Neuronal stem cell (in vitro differentiated cells): ENCODE measurements at regions not wholly inside any gene's neighbourhood (a gene's known extent, or its start where the extent isn't known, plus 50 kb on each side); places are given as distances from the start of the nearest gene placed in this dataset.

Source experiments
- DNase-seq: peaks from one replicate; pipeline ENCODE4 v3.0.0-alpha.2; 2013; ENCODE audit warnings: low spot score
- H2AFZ ChIP-seq: one replicate; pipeline ENCODE4 v1.6.1; 2013; ENCODE audit warnings: mild to moderate bottlenecking, low read length, inconsistent platforms
- H2AK5ac ChIP-seq: 2 replicates; pipeline ENCODE4 v1.6.1; 2013; ENCODE audit warnings: low read depth, mild to moderate bottlenecking, inconsistent platforms, low read length, moderate library complexity, mixed read lengths
- H2BK120ac ChIP-seq: 2 replicates; pipeline ENCODE4 v1.6.1; 2013; ENCODE audit warnings: low read depth, mild to moderate bottlenecking, inconsistent platforms, low read length, moderate library complexity, mixed read lengths
- H2BK12ac ChIP-seq: one replicate; pipeline ENCODE4 v1.6.1; 2013; ENCODE audit warnings: low read length, inconsistent platforms
- H2BK15ac ChIP-seq: 2 replicates; pipeline ENCODE4 v1.6.1; 2013; ENCODE audit warnings: mild to moderate bottlenecking, low read length, inconsistent platforms, mixed read lengths
- H2BK5ac ChIP-seq: one replicate; pipeline ENCODE4 v1.6.1; 2013; ENCODE audit warnings: inconsistent platforms, mild to moderate bottlenecking, low read length, moderate library complexity
- H3K14ac ChIP-seq: one replicate; pipeline ENCODE4 v1.6.1; 2013; ENCODE audit warnings: low read length, inconsistent platforms
- H3K18ac ChIP-seq: 2 replicates; pipeline ENCODE4 v1.6.1; 2013; ENCODE audit warnings: low read length, inconsistent platforms
- H3K23ac ChIP-seq: 2 replicates; pipeline ENCODE4 v1.6.1; 2013; ENCODE audit warnings: low read depth, mild to moderate bottlenecking, mixed read lengths, low read length, inconsistent platforms; ENCODE audit not compliant: poor library complexity
- H3K27ac ChIP-seq: replicated peaks from 3 replicates; pipeline ENCODE4 v1.5.1; 2013; ENCODE audit warnings: low read length, inconsistent platforms
- H3K27me3 ChIP-seq, 3 experiments: 2 replicates each; pipeline ENCODE4 v1.6.1; 2013; ENCODE audit warnings: low read length in 3 of 3, mild to moderate bottlenecking in 2 of 3, inconsistent platforms in 1 of 3, low read depth in 1 of 3, mixed read lengths in 1 of 3, moderate library complexity in 1 of 3; ENCODE audit not compliant: control insufficient read depth in 3 of 3, insufficient read depth in 3 of 3
- H3K36me3 ChIP-seq, 2 donors: replicated peaks in 1 of 2; 2 replicates each; pipeline ENCODE4 v1.6.1; 2013; ENCODE audit warnings: low read length in 2 of 2; ENCODE audit not compliant: control insufficient read depth in 2 of 2, insufficient read depth in 2 of 2
- H3K4ac ChIP-seq: 2 replicates; pipeline ENCODE4 v1.6.1; 2013; ENCODE audit warnings: inconsistent platforms, mild to moderate bottlenecking, low read length, moderate library complexity
- H3K4me1 ChIP-seq, 2 donors: 1 replicate in 1 of 2; 2 replicates in 1 of 2; pipeline ENCODE4 v1.6.1; 2013; ENCODE audit warnings: low read length in 2 of 2, low read depth in 1 of 2; ENCODE audit not compliant: control insufficient read depth in 2 of 2, insufficient read depth in 1 of 2
- H3K4me2 ChIP-seq: one replicate; pipeline ENCODE4 v1.6.1; 2013; ENCODE audit warnings: mild to moderate bottlenecking, low read length, inconsistent platforms; ENCODE audit not compliant: insufficient read depth, poor library complexity, severe bottlenecking
- H3K4me3 ChIP-seq, 2 donors: 2 replicates each; pipeline ENCODE4 v1.5.1; 2013; ENCODE audit warnings: low read length in 2 of 2, mild to moderate bottlenecking in 2 of 2, inconsistent platforms in 1 of 2, moderate library complexity in 1 of 2
- H3K79me1 ChIP-seq: one replicate; pipeline ENCODE4 v1.6.1; 2013; ENCODE audit warnings: low read depth, mild to moderate bottlenecking, inconsistent platforms, low read length, moderate library complexity
- H3K9ac ChIP-seq: one replicate; pipeline ENCODE4 v1.6.1; 2013; ENCODE audit warnings: mild to moderate bottlenecking, low read depth, low read length, inconsistent platforms; ENCODE audit not compliant: poor library complexity
- H3K9me3 ChIP-seq, 2 donors: replicated peaks in 1 of 2; 2 replicates each; pipeline versions ENCODE3 to v1.6.1; 2013; ENCODE audit warnings: low read length in 2 of 2, mild to moderate bottlenecking in 2 of 2, inconsistent platforms in 1 of 2, low read depth in 1 of 2, mixed read lengths in 1 of 2, moderate library complexity in 1 of 2; ENCODE audit not compliant: control insufficient read depth in 2 of 2, insufficient read depth in 1 of 2
- H4K8ac ChIP-seq: one replicate; pipeline ENCODE4 v1.6.1; 2013; ENCODE audit warnings: low read depth, mild to moderate bottlenecking, inconsistent platforms, low read length, moderate library complexity
- H4K91ac ChIP-seq: one replicate; pipeline ENCODE4 v1.6.1; 2013; ENCODE audit warnings: low read length, low read depth, mild to moderate bottlenecking, inconsistent platforms; ENCODE audit not compliant: poor library complexity
- WGBS, 2 donors: extraction: QIAGEN DNeasy Blood & Tissue Kit; methylation state at CpG; one replicate each; pipeline ENCODE4 v1.1.7; 2013; ENCODE audit warnings: missing lambda C conversion rate in 2 of 2, mixed read lengths in 1 of 2; ENCODE audit not compliant: insufficient read length in 2 of 2, insufficient replicate concordance in 1 of 2; ENCODE audit errors: extremely low coverage in 2 of 2; 5-methylcytosine and 5-hydroxymethylcytosine counted together

- H3K18ac ChIP-seq: no peak overlapping the region
- no CpG with 5 or more reads among the region's 5 CpGs for WGBS, 2 donors
Observed at GRCh38 chr6:165941249-165941775, 226.3 kb downstream of the TBXT start.

GRCh38 chr6:165940366-165940765 is 227.3 kb downstream of the TBXT start:
- no peak overlapping the region for H2BK15ac ChIP-seq

More at GRCh38 chr6:165941249-165941775, 226.3 kb downstream of the TBXT start:
- H2AK5ac ChIP-seq: no peak overlapping the region
- H3K9me3 ChIP-seq: no peaks in the 10 kb centered on the region
- H2BK120ac ChIP-seq: no peak overlapping the region
- no peaks in the 10 kb centered on the region for H3K36me3 ChIP-seq
- no peaks in the 10 kb centered on the region for H3K4me1 ChIP-seq
- no peak overlapping the region for H2BK12ac ChIP-seq
- no peak overlapping the region for H3K14ac ChIP-seq
- H3K27ac ChIP-seq: no peak overlapping the region
- no peak overlapping the region for H3K4me3 ChIP-seq
- H3K9ac ChIP-seq: no peak overlapping the region
- peaks cover 0 to 2% (median 0%) of the 10 kb centered on the region in 3 experiments for H3K27me3 ChIP-seq
- no peak overlapping the region for H3K4ac ChIP-seq
- H2BK15ac ChIP-seq: no peak overlapping the region
- no peak overlapping the region for H2AFZ ChIP-seq
- no peak overlapping the region for H4K91ac ChIP-seq
- H3K79me1 ChIP-seq: no peaks in the 10 kb centered on the region
- H3K23ac ChIP-seq: no peak overlapping the region
- DNase-seq: no peak
- H2BK5ac ChIP-seq: no peak overlapping the region
- no peak overlapping the region for H4K8ac ChIP-seq
- no peak overlapping the region for H3K4me2 ChIP-seq

DNA sequence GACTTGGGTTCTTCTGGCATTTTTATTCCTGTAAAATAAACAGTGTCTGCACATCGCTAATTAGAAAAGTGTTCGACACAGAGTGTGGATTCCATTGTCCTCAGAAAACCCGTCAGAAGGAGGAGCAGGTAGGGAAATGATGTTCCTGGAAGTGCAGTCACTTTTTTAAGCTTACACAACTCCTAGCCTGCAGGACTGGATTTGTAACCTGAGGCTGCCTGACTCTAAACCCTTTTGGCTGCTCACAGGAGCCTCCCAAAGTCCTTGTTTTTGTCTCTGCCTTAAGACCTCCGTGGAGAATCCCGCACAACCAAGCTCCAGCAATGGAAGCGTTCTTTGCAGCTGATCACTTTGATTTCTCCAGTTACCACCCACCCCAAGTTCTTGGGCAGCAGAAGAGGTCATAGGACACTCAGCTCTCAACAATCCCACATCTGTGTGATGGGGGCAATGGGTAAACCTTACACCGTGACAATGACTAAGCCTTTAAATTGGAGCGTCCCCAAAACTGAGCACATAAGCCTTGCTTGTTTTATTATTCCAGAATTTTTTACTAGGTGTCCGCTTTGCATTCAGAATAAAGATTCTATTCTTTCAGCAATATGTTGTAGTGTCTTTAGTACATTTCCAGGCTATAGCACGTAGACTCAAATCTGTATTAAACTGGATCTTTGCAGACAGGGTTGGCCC is 227.9 kb downstream of the TBXT start:
- H3K23ac ChIP-seq: no peak overlapping the region
- WGBS, 2 donors: no CpG with 5 or more reads among the region's 10 CpGs

More at GRCh38 chr6:165940366-165940765, 227.3 kb downstream of the TBXT start:
- no peak overlapping the region for H2AFZ ChIP-seq
- H3K4me2 ChIP-seq: no peak overlapping the region
- no peak overlapping the region for H3K27ac ChIP-seq
- no peak overlapping the region for H3K9ac ChIP-seq
- H2BK5ac ChIP-seq: no peak overlapping the region
- H3K4me3 ChIP-seq: no peak overlapping the region
- H3K4me1 ChIP-seq: no peaks in the 10 kb centered on the region
- no peaks in the 10 kb centered on the region for H3K79me1 ChIP-seq
- no peak overlapping the region for H4K8ac ChIP-seq
- H3K36me3 ChIP-seq: no peaks in the 10 kb centered on the region
- H3K14ac ChIP-seq: no peak overlapping the region
- WGBS, 2 donors: no CpG with 5 or more reads among the region's 26 CpGs
- H3K18ac ChIP-seq: peak overlapping the region; percentile 39
- H3K23ac ChIP-seq: no peak overlapping the region
- no peak overlapping the region for H3K4ac ChIP-seq
- H3K9me3 ChIP-seq: peaks cover 0 to 2% of the 10 kb centered on the region in 2 donors
- no peak overlapping the region for H2BK12ac ChIP-seq
- no peak overlapping the region for H2AK5ac ChIP-seq
- peaks cover 0 to 2% (median 0%) of the 10 kb centered on the region in 3 experiments for H3K27me3 ChIP-seq
- H4K91ac ChIP-seq: no peak overlapping the region
- DNase-seq: no peak
- H2BK120ac ChIP-seq: no peak overlapping the region

DNA sequence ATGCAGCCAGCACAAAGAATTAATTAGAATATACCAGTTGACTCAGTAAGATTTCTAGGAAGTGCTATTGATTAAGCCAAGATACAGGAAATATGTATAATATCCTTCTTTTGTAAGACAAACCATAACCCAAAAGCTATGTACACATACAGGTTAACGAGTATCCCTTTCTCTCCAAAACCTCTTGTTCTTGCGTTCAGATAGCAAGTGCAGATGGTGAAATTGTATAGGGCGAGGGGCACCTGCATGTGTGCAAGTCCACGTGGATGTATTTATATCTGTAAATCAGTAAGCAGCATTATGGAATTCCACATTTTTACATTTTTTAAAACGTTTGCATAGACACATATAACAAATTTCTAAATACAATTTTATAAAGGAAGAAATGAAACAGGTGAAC is 228.6 kb downstream of the TBXT start:
- Histone ChIP-seq H3K4ac (no peak overlapping the region), H2AK5ac (no peak overlapping the region), H3K27ac (no peak overlapping the region), H3K14ac (no peak overlapping the region), H3K18ac (no peak overlapping the region), H3K4me3 (no peak overlapping the region), H3K4me1 (no peaks in the 10 kb centered on the region), H3K23ac (no peak overlapping the region), H2BK5ac (no peak overlapping the region), H3K4me2 (no peak overlapping the region), H3K9me3 (peaks cover 0 to 4% of the 10 kb centered on the region in 2 donors), H4K8ac (no peak overlapping the region), H2BK12ac (no peak overlapping the region), H3K36me3 (no peaks in the 10 kb centered on the region), H3K27me3 (peaks cover 0 to 2% (median 0%) of the 10 kb centered on the region in 3 experiments), H2AFZ (no peak overlapping the region), H3K9ac (no peak overlapping the region), H3K79me1 (no peaks in the 10 kb centered on the region), H2BK120ac (no peak overlapping the region), H4K91ac (no peak overlapping the region), H2BK15ac (no peak overlapping the region)
- no CpG with 5 or more reads among the region's 5 CpGs for WGBS, 2 donors
- DNase-seq: no peak

More for the DNA sequence above, 227.9 kb downstream of the TBXT start:
- peaks cover 0 to 2% (median 0%) of the 10 kb centered on the region in 3 experiments for H3K27me3 ChIP-seq
- no peaks in the 10 kb centered on the region for H3K79me1 ChIP-seq
- no peak overlapping the region for H3K9ac ChIP-seq
- no peak overlapping the region for H3K4me2 ChIP-seq
- H2BK15ac ChIP-seq: no peak overlapping the region
- no peak overlapping the region for H3K18ac ChIP-seq
- no peak overlapping the region for H3K4ac ChIP-seq
- no peak overlapping the region for H2AK5ac ChIP-seq
- DNase-seq: no peak
- no peaks in the 10 kb centered on the region for H3K36me3 ChIP-seq
- H2BK120ac ChIP-seq: no peak overlapping the region
- H2BK12ac ChIP-seq: no peak overlapping the region
- no peak overlapping the region for H4K8ac ChIP-seq
- no peak overlapping the region for H3K4me3 ChIP-seq
- H2AFZ ChIP-seq: no peak overlapping the region
- no peak overlapping the region for H2BK5ac ChIP-seq
- no peak overlapping the region for H4K91ac ChIP-seq
- no peak overlapping the region for H3K27ac ChIP-seq
- H3K4me1 ChIP-seq: no peaks in the 10 kb centered on the region
- peaks cover 0 to 4% of the 10 kb centered on the region in 2 donors for H3K9me3 ChIP-seq
- no peak overlapping the region for H3K14ac ChIP-seq
